Embryonic facial prominence (tissue), 1 donor: ENCODE measurements at regions not wholly inside any gene's neighbourhood (a gene's known extent, or its start where the extent isn't known, plus 50 kb on each side); places are given as distances from the start of the nearest gene placed in this dataset.

Source experiments
- DNase-seq: peaks from one replicate; pipeline ENCODE4 v3.0.0-alpha.2; 2016; ENCODE audit errors: extremely low spot score

DNA sequence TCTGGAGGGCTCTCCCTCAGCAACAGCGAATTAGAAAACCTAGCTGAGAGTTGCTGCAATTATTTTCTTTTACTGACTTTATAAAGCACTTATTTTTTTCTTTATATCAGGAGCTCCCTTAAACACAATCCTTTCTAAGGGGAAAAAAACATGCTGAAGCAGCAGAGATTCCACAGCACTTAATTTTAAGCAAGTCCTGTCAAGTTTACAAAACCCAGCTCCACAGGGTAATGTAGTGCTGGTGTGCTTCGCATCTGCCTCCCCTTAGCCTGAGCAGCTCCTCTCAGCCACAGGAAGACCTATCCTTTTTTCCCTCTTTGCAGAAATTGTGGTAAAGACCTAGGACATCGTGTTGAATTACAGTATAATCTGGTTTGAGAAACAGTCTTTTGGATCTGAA, 208.1 kb upstream of the SYNDIG1 start:
- DNase-seq, result no peak

DNA sequence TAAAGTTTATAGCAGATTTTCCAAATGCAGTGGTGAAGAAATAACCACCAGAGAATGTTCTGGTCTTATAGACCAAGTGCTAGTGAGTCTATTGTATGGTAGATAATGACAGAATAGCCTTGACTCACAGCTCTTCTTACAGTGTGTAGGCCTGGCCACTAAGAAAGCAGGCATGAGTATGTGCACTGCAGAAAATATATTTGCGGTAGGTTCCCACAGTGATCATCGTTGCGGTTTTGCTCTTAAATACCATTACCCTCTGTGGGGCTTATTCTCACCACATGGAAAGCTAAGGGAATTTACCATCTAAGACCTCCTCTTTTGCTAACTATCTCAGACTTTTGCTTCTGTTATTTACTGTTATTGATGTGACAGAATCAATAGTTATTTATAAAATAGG, 212.3 kb upstream of the SYNDIG1 start:
- no peak for DNase-seq

DNA sequence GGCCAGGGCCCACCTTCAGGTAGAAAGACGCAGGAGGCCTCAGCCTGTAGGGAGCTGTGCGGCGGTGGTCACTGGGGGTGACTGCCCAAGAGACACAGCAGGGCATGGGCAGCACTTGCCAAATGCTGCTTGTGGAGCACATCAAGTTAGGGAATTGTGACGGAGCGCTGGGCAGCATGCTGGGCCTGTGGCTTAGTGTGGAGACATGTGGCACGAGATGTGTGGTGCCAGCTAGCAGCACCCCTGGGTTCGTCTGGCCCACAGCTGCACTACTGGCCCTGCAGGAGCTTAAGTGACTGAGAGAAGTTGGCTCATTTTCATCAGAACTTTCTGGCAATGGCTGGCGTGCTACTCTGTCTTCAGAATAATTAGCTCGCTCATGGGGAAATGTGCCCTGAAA, 213.1 kb upstream of the SYNDIG1 start:
- no peak for DNase-seq

DNA sequence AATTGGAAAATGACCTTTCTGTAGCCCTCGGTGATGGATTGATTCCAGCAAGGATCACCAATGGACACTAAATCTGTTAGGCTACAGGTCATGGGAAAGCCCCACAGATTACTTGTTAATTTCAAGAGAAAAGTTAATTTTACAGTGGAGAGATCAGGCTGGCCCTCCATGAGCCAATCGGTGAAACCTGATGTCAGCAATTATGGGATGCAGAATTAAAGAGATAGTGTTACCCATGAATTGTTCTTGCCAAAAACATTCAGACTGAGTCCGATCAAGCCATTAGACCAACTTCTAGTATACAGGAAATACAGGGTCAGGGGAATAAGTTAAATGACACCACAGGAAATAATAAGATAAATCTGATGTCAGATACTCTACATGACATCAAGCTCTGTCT, 214.9 kb upstream of the SYNDIG1 start:
- DNase-seq, result no peak

DNA sequence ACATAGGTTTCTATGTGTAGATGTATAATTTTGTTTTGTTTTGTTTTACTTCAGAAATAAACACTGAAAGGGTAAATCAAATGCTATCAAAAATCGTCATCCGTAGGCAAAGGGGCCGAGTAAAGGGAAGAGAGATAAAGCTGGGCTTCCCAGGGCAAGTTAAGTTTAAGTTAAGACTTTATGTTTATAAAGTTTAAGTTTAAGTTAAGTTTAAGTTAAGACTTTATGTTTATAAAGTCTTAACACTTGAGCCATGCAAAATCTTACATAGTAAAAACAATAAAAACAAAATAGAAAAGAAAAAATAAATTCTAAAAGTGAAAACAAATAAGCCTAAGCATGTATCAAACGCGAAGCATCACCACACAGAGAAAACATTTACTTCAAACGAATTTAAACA, 216.1 kb upstream of the SYNDIG1 start:
- no peak for DNase-seq

DNA sequence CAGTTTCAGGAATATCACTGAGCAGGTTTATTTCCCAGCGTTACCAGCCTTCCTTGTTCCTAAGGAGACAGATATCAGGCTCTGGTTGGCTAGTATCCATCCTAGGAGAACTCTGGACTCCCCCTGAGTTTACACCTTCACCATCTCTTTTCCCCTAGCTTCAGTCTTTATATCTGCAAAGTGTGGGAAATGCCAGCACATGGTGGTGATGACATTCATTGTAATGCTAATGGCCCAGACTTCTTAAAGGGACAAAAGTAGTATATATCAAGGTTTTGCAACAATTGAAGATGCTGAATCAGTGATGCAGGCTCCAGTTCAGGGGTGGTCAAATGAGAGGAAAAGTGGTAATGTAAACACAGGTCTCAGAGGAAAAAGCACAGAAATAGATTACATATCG, 224.3 kb upstream of the SYNDIG1 start:
- no peak for DNase-seq

DNA sequence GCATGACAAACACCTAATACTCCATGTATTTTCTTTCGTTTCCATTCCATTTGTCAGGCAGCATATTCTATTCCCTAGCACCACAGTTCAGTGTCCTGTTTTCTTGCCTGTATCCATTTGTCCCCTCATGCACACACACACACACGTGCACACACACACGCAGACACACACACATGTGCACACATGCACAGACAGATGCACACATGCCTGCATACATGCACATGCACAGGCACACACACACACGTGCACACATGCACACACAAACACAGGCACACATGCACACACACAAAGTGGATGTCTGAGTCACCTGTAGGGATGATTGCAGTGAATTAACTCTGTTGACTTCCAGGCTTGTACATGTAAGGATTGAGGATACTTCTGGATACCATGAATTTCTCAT, 226.7 kb upstream of the SYNDIG1 start:
- no peak for DNase-seq

DNA sequence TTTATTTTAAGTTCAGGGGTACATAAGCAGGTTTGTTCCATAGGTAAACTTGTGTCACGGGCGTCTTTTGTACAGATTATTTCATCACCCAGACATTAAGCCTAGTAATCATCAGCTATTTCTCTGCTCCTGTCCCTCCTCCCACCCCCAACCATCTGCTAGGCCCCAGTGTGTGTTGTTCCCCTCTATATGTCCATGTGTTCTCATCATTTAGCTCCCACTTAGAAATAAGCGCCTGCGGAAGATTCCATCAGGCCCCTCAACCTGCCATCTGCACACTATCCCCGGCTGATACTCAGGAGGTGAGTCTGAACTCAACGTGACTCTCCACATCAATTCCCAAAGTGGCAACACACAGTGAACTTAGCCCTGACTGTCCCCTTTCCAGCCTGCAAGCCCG, 228.0 kb upstream of the SYNDIG1 start:
- no peak for DNase-seq

DNA sequence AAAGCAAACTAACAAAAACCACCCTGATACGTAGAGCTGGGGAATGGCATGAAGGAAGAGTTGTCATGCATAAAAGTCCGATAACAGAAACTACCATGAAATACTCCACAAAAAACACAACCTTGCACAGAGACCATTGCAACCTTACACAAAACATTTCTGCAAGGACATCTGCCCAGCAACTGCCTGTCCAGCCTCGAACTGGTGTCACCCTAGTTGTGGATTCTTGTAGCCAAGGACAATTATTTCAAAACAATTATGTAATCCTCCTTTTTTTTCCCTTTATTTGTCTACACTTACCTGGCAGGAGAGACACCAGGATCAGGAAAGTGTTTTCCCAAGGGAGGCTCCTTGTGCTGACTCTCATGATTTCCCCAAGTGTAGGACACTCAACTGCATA, 232.5 kb upstream of the SYNDIG1 start:
- DNase-seq, result no peak

DNA sequence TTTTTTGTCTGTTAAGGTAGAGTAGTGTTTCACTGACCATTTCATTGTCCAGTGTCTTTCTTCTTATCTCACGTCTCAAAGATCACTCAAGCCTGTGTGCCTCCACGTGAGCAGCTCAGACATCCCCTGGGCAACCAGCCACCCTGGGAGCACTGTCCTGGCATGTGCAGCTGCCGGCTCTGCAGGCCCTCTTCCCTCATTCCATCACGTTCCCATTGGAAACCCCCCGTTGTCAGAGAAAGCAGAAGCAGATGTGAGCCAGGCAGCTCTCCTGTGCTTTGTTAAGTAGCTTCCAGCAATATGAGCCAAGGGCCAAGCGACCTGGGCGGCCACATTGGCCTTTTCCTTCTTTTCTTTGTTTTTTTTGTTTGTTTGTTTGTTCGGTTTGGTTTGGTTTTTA, 233.2 kb upstream of the SYNDIG1 start:
- no peak for DNase-seq

DNA sequence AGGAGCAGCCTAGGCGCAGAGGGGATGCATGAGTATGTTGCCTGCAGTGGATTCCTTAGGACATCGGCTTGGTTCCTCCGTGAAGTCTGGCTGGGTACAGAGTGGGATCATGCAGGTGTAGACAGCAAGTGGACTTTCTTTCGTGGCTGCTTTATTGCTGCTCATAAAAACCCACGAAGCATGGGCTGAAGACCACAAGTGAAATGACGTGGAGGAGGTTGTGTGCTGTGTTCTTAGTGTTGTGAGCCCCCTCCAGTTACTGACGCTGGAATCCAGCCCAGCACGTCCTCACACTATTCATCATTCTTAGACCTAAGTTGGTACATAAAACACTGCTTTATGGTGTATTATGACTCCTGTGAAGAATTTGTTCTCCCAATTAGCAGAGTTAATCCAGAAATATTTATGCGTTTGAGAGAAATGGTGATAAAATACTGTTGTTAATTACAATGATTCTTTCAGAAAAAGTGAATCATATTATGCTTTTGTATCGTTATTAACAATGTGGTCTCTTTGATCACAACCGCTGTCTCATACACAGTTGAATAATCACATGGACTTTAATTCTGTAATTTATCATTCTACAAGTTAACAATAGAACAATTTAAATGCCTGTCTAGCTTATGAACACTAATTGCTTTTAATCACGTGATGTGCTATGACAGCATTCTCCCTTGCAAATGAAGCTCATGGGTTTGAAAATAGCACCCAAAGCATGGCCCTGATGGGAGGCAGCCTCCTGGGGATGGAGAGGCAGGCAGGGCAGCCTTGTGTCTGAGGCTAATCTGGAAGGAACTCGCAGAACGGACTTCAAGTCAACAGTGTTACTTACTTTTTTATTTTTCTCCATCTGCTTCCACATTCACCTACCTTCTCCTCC, 233.9 kb upstream of the SYNDIG1 start:
- DNase-seq, result no peak

DNA sequence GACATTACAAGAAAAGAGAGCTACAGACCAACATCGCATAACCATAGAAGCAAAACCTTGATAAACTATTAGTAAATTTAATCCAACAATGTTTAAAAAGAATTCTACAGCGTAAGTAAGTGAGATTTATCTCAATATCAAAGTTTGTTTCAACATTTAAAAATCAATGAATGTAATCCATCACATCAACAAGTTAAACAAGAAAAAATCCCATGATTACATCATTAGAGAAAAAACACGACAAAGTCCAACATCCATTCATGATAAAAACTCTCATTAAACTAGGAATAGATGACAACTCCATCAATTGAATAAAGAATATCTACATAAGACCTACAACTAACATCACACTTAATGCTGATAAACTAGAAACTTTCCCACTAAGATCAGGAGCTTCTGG, 239.0 kb upstream of the GGTLC1 start:
- no peak for DNase-seq

DNA sequence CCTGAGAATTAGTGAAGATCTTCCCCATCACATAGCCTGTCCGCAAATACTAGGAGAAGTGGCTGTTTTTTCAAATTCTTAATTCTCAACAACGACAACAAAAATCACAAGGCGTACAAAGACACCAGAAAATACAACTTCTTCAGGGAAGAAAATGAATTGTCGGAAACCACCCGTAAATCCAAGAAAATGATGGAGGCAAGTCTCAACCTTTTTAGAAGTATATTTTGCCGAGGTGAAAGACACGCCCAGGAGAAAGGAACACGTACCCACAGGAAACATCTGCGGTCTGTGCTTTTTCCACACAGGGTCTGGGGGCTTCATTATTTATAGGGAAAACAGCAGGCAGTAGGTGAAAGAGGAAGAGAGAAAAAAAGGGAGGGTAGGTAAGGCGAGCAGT, 223.9 kb upstream of the GGTLC1 start:
- DNase-seq, result no peak

DNA sequence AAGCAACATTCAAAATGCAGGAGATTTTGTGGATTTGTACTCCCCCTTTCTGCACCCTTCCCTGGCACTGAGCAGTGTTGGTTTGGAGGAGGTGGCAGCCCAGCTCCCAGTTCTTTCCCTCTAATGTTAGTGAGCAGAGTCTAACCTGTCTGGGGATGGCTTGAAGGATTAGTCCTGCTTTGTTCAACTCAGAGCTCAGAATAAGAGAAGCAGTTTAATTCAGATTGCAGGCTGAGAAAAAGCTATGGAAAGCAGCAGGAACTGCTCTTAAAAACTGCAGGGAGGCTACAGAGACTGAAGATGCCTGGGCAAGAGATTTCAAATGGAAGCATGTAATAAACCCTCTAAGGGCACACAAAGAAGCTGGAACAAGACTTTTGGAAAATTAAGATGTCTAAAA, 223.4 kb upstream of the GGTLC1 start:
- DNase-seq, result no peak

DNA sequence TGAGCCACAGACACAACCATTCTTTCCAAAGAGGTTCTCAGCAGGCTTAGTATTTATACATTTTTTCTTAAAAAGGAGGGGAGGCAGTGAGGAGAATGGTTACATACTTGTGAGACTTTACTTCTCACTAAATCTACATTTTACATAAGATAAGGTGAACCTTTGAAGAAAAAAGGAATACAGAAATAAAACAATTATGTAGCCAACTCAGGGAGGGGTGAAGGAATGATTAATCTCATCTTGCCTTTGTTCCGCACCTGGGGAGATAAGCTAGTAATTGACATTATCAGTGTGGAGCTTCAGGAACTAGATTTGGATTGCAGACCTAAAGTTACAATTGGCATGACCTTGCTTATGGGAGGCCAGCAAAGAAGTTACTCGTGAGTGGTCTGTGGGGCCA, 221.8 kb upstream of the GGTLC1 start:
- no peak for DNase-seq

DNA sequence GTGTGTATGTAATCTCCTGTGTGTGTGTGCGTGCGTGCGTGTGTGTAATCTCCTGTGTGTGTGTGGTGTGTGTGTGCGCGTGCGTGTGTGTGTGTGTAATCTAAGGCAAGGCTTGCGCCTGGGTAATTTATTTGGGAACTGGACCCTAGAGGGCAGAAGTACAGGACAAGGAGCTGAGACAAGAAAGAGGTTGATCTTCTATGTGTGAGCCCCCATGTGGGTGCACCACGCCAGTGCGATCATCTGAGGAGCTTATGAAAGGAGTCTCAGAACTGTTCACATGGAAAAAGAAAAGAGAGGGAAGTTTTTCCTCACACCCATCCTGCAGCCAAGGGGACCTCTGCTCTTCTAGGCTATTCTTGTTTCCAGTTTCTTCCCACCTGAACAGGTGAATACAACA, 220.1 kb upstream of the GGTLC1 start:
- no peak for DNase-seq

DNA sequence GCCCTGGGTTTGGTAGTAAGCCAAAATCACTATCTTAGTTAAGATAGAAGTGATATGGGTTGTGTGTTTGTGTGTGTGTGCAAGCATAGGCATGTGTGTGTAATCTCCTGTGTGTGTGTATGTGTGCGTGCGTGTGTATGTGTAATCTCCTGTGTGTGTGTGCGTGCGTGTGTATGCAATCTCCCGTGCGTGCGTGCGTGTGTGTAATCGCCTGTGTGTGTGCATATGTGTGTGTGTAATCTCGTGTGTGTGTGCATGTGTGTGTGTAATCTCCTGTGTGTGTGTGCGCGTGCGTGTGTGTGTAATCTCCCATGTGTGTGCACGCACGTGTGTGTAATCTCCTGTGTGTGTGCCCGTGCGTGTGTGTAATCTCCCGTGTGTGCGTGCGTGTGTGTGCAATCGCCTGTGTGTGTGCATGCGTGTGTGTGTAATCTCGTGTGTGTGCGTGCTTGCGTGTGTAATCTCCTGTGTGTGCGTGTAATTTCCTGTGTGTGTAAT, 219.3 kb upstream of the GGTLC1 start:
- DNase-seq, result no peak

DNA sequence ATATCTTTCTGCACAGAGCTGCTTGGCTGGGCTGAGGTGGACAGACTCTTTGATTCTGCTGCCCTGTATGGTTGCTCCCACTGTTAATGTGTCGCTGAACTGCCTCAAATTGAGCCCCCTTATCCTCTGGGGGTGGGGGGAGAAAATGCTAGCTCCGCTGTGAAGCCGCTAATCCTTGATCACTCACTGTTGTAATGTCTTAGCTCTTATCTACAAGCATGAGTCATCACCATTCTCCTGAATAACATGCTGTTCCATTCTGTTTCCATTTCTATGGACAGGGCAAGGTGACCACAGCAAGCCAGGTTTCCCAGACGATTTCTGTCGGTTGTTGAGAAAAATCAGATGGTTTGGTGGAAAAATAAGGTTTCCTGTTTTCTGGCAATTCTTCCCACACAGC, 218.4 kb upstream of the GGTLC1 start:
- no peak for DNase-seq

DNA sequence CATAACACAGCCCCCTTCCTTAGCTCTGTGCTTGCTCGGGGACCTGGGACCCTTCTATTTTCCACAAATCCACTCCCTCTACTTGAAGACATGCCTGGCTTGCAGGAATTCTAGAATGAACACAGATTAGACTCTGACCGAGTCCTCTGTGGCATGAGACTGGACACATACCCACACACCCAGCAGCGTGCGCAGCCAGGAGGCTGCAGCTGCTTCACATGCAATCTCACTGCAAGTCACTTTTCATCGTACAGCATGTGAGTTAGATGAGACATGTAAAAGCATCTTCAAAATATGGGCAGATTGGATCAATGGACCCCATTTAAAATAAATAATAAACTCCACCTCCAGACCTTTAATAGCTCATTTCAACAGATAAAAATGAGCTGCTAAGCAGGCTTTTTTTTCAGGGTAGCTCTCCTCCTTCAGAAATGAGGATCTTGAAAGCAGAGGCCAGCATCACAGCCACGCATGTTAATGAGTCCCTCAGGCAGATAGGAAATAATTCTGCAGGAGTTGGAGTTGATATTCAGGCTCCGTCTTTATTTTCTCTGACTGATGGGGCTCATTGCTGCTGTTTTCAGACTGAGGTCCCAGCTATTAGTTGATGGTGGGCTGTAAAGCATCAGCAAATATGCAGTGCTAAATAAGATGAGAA, 215.1 kb upstream of the GGTLC1 start:
- DNase-seq, result no peak

DNA sequence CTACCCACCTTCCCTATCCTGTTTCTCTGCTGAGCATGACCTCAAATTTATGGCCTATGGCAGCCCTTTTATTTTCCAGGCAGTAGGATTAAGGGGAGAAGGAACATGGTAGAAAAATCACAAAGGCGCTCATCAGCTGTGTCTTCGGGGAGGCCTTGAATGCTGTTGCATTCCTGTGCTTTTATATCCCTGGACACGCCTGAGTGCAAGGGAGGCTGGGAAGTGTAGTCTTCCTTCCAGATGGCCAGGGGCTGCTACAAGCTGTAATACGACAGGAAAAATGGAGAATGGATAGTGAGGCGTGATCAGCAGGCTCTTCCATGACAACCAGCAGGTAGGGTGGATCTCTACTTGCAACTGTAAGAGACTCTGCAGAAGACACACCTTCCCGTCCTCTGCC, 210.9 kb upstream of the GGTLC1 start:
- no peak for DNase-seq

DNA sequence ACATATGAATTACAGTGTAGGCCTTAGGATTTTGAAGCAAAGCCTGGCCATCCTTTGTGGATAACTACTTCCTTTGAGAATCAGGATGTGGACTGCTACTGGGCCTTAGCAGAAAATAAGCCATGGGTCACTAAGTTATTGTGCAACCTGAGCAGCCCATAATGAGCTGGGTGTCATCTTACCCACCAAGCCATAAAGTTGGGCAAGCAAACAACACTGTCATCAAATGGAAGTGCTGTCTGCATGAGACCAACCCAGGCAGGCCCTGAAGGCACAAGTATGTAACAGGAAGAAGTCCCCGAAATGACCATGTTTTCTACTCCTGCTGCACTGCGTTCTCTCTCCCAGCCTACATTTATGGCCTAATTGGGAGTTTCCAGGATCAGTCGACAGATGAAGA, 205.6 kb upstream of the GGTLC1 start:
- no peak for DNase-seq

DNA sequence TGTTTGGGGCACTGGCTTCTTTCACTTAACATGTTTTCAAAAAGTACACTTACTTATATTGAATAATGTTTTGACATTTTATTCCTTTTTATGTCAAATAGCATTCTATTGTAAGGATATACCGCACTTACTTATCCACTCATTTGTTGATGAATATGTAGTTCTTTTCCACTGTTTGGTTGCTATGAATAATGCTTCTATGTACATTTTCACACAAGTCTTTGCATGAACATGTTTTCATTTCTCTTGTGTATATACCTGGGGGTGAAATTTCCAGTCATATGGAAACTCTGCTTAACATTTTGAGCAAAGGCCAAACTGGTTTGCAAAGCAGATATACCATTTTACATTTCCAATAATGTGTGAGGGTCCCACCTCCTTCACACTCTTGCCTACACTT, 202.3 kb upstream of the GGTLC1 start:
- no peak for DNase-seq

DNA sequence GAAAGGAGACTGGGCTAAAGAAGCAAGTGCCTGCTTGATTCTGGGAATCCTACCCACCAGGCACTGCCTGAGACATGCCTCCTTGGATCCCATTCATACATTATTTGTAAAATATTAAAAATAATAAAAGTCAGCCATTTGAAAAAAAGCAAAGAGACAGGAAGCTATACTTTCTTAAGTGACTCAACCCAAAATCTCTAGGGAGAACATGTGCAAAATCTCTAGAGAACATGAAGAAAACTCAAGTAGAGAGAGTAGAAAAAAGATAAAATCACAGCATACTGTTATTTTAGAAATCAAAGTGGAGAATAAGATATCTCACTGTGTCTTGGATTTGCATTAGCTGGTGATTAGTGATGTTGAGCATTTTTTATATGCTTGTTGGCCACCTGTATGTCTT, 197.2 kb upstream of the GGTLC1 start:
- no peak for DNase-seq
